Neural crest cell (in vitro differentiated cells): ENCODE measurements at regions not wholly inside any gene's neighbourhood (a gene's known extent, or its start where the extent isn't known, plus 50 kb on each side); places are given as distances from the start of the nearest gene placed in this dataset.

Experiments
- DNase-seq: peaks from one replicate; pipeline ENCODE4 v3.0.0; 2021; ENCODE audit warnings: low read depth, mixed read lengths, low spot score
- H3K27ac Mint-ChIP-seq: one replicate; pipeline ENCODE4 v1.8.0; 2021; ENCODE audit warnings: mild to moderate bottlenecking, mixed read lengths; ENCODE audit not compliant: unreplicated experiment
- H3K27me3 Mint-ChIP-seq: 2 replicates; pipeline ENCODE4 v1.8.0; 2021; ENCODE audit warnings: low read depth, mild to moderate bottlenecking, mixed read lengths
- H3K36me3 Mint-ChIP-seq: 2 replicates; pipeline ENCODE4 v1.8.0; 2021; ENCODE audit warnings: low read depth, mild to moderate bottlenecking, mixed read lengths
- H3K4me1 Mint-ChIP-seq: 2 replicates; pipeline ENCODE4 v1.8.0; 2021; ENCODE audit warnings: mixed read lengths
- H3K4me3 Mint-ChIP-seq: one replicate; pipeline ENCODE4 v1.8.0; 2021; ENCODE audit warnings: mild to moderate bottlenecking, mixed read lengths
- H3K9me3 Mint-ChIP-seq: 2 replicates; pipeline ENCODE4 v1.8.0; 2021; ENCODE audit warnings: mixed read lengths
- CTCF ChIP-seq: fragments of 200-600 bp; sonication (generic); conservative IDR thresholded peaks from 2 replicates; pipeline ENCODE4 v1.5.0; 2021; ENCODE audit warnings: antibody characterized with exemption, mild to moderate bottlenecking

GRCh38 chr1:55846051-55846450 lies 630.9 kb upstream of the USP24 start:
- no peaks in the 10 kb centered on the region for H3K36me3 Mint-ChIP-seq
- H3K9me3 Mint-ChIP-seq, result peaks cover 8% of the 10 kb centered on the region
- no peaks in the 10 kb centered on the region for H3K4me1 Mint-ChIP-seq
- no peak for DNase-seq
- TF ChIP-seq CTCF, result no peak
- H3K4me3 Mint-ChIP-seq, result no peak overlapping the region
- no peak overlapping the region for H3K27ac Mint-ChIP-seq
- no peaks in the 10 kb centered on the region for H3K27me3 Mint-ChIP-seq

- TF ChIP-seq CTCF, result no peak
- Mint-ChIP-seq H3K9me3 (peaks cover 7% of the 10 kb centered on the region), H3K27ac (no peak overlapping the region), H3K36me3 (no peaks in the 10 kb centered on the region), H3K4me3 (no peak overlapping the region), H3K4me1 (no peaks in the 10 kb centered on the region), H3K27me3 (no peaks in the 10 kb centered on the region)
- DNase-seq, result no peak
Observed at GRCh38 chr1:55844322-55844721, 629.2 kb upstream of the USP24 start.

- Mint-ChIP-seq H3K27ac (no peak overlapping the region), H3K36me3 (no peaks in the 10 kb centered on the region), H3K4me3 (no peak overlapping the region), H3K27me3 (peaks cover 2% of the 10 kb centered on the region), H3K9me3 (peaks cover 13% of the 10 kb centered on the region), H3K4me1 (peaks cover 9% of the 10 kb centered on the region)
- no peak for TF ChIP-seq CTCF
- DNase-seq, result no peak
Observed at GRCh38 chr1:55839626-55840025, 624.5 kb upstream of the USP24 start.

- H3K4me1 Mint-ChIP-seq, result peaks cover 9% of the 10 kb centered on the region
- peaks cover 13% of the 10 kb centered on the region for H3K9me3 Mint-ChIP-seq
- no peak for TF ChIP-seq CTCF
- H3K27ac Mint-ChIP-seq, result no peak overlapping the region
- H3K27me3 Mint-ChIP-seq, result peaks cover 2% of the 10 kb centered on the region
- no peaks in the 10 kb centered on the region for H3K36me3 Mint-ChIP-seq
- no peak for DNase-seq
- no peak overlapping the region for H3K4me3 Mint-ChIP-seq
Observed at GRCh38 chr1:55839221-55839620, 624.1 kb upstream of the USP24 start.

GRCh38 chr1:55836086-55836485 lies 620.9 kb upstream of the USP24 start:
- no peak overlapping the region for H3K4me3 Mint-ChIP-seq
- peaks cover 7% of the 10 kb centered on the region for H3K9me3 Mint-ChIP-seq
- H3K27me3 Mint-ChIP-seq, result peaks cover 2% of the 10 kb centered on the region
- no peaks in the 10 kb centered on the region for H3K36me3 Mint-ChIP-seq
- peak overlapping the region; percentile 39 for H3K27ac Mint-ChIP-seq
- peak; percentile 9 for DNase-seq
- H3K4me1 Mint-ChIP-seq, result peaks cover 9% of the 10 kb centered on the region
- TF ChIP-seq CTCF, result no peak
